IMR-90 (cell line): ENCODE measurements at regions not wholly inside any gene's neighbourhood (a gene's known extent, or its start where the extent isn't known, plus 50 kb on each side); places are given as distances from the start of the nearest gene placed in this dataset.
"Not testable (repeated sequence)": the region's sequence is repeated elsewhere in the genome, so short reads cannot be mapped to it uniquely, and the experiment has no call there.

Experiments
- ATAC-seq: fragments of 200-7000 bp; cut with Tn5 transposase; 2 replicates; pipeline ENCODE4 v1.9.1; 2020; ENCODE audit warnings: low read depth, mild to moderate bottlenecking, moderate library complexity
- BruUV-seq: library from RNA; stranded (reverse); fragments of 400-500 nt; replicated peaks from 2 replicates; lab custom pipeline; 2021; lab: Mats Ljungman, UMichigan
- CTCF ChIA-PET: fragments of 300-600 bp; formaldehyde crosslinking; extraction: SDS; loops from one replicate; lab custom pipeline; 2021; ENCODE audit warnings: antibody characterized with exemption; lab: Yijun Ruan, JAX
- POLR2A ChIA-PET: fragments of 300-600 bp; sonication (Branson Sonifier 250); formaldehyde crosslinking; loops from one replicate; lab custom pipeline; 2022; ENCODE audit warnings: antibody characterized with exemption; ENCODE audit not compliant: unreplicated experiment; lab: Charles Lee
- DNase-seq: peaks from one replicate; pipeline ENCODE4 v3.0.0; 2013
- H2AFZ ChIP-seq: replicated peaks from 2 replicates; pipeline ENCODE3; 2013; ENCODE audit warnings: low read length, mild to moderate bottlenecking; ENCODE audit not compliant: poor library complexity
- H2AK5ac ChIP-seq: 2 replicates; pipeline ENCODE4 v1.6.1; 2013; ENCODE audit warnings: low read depth, low read length, inconsistent platforms
- H2AK9ac ChIP-seq: replicated peaks from 2 replicates; pipeline ENCODE3; 2013; ENCODE audit warnings: mild to moderate bottlenecking, low read depth, low read length, moderate library complexity; ENCODE audit not compliant: poor library complexity
- H2BK120ac ChIP-seq: 2 replicates; pipeline ENCODE4 v1.6.1; 2013; ENCODE audit warnings: low read depth, low read length, inconsistent platforms
- H2BK15ac ChIP-seq: 3 replicates; pipeline ENCODE4 v1.6.1; 2013; ENCODE audit warnings: low read depth, low read length, inconsistent platforms
- H2BK20ac ChIP-seq: 2 replicates; pipeline ENCODE4 v1.6.1; 2013; ENCODE audit warnings: low read depth, mild to moderate bottlenecking, inconsistent platforms, low read length, moderate library complexity
- H2BK5ac ChIP-seq: 2 replicates; pipeline ENCODE4 v1.6.1; 2013; ENCODE audit warnings: mild to moderate bottlenecking, low read depth, low read length, inconsistent platforms; ENCODE audit not compliant: poor library complexity, severe bottlenecking
- H3K14ac ChIP-seq: replicated peaks from 2 replicates; pipeline ENCODE4 v1.6.1; 2013; ENCODE audit warnings: low read depth, low read length, inconsistent platforms
- H3K18ac ChIP-seq: 2 replicates; pipeline ENCODE4 v1.6.1; 2013; ENCODE audit warnings: low read depth, low read length, control low read depth
- H3K23ac ChIP-seq: 2 replicates; pipeline ENCODE4 v1.6.1; 2013; ENCODE audit warnings: low read depth, low read length, inconsistent platforms
- H3K27ac ChIP-seq: 2 replicates; pipeline ENCODE4 v1.5.1; 2013; ENCODE audit warnings: mild to moderate bottlenecking, control low read depth, low read length; ENCODE audit not compliant: insufficient read depth
- H3K27me3 ChIP-seq: 2 replicates; pipeline ENCODE4 v1.6.1; 2013; ENCODE audit warnings: low read length; ENCODE audit not compliant: control insufficient read depth, insufficient read depth
- H3K36me3 ChIP-seq: 2 replicates; pipeline ENCODE4 v1.6.1; 2013; ENCODE audit warnings: low read length, mixed read lengths; ENCODE audit not compliant: control insufficient read depth, insufficient read depth
- H3K4ac ChIP-seq: 2 replicates; pipeline ENCODE4 v1.6.1; 2013; ENCODE audit warnings: low read depth, low read length, inconsistent platforms
- H3K4me1 ChIP-seq: 2 replicates; pipeline ENCODE4 v1.6.1; 2013; ENCODE audit warnings: low read length, mixed read lengths; ENCODE audit not compliant: control insufficient read depth, insufficient read depth
- H3K4me2 ChIP-seq: 2 replicates; pipeline ENCODE4 v1.6.1; 2013; ENCODE audit warnings: low read depth, mild to moderate bottlenecking, control low read depth, low read length, moderate library complexity
- H3K4me3 ChIP-seq: 2 replicates; pipeline ENCODE4 v1.5.1; 2013; ENCODE audit warnings: low read depth, mild to moderate bottlenecking, control low read depth, low read length, moderate library complexity; ENCODE audit not compliant: insufficient read depth
- H3K56ac ChIP-seq: 2 replicates; pipeline ENCODE4 v1.6.1; 2013; ENCODE audit warnings: low read length, inconsistent platforms; ENCODE audit not compliant: insufficient read depth; ENCODE audit errors: extremely low read depth
- H3K79me1 ChIP-seq, 2 experiments: 2 replicates each; pipeline ENCODE4 v1.6.1; 2013; ENCODE audit warnings: low read length in 2 of 2, inconsistent platforms in 1 of 2, low read depth in 1 of 2
- H3K9ac ChIP-seq: 2 replicates; pipeline ENCODE4 v1.6.1; 2013; ENCODE audit warnings: low read depth, low read length, control low read depth
- H3K9me1 ChIP-seq: 2 replicates; pipeline ENCODE4 v1.6.1; 2013; ENCODE audit warnings: low read length, inconsistent platforms; ENCODE audit not compliant: insufficient read depth
- H3K9me3 ChIP-seq: 2 replicates; pipeline ENCODE4 v1.6.1; 2013; ENCODE audit warnings: low read length; ENCODE audit not compliant: control insufficient read depth, insufficient read depth
- H4K20me1 ChIP-seq: 2 replicates; pipeline ENCODE4 v1.6.1; 2013; ENCODE audit warnings: low read length, inconsistent platforms; ENCODE audit not compliant: insufficient read depth
- H4K5ac ChIP-seq: 2 replicates; pipeline ENCODE4 v1.6.1; 2013; ENCODE audit warnings: mild to moderate bottlenecking, low read depth, low read length, control low read depth
- H4K8ac ChIP-seq, 2 experiments: 2 replicates each; pipeline ENCODE4 v1.6.1; 2013; ENCODE audit warnings: low read depth in 2 of 2, low read length in 2 of 2, control low read depth in 1 of 2, inconsistent platforms in 1 of 2
- H4K91ac ChIP-seq: 2 replicates; pipeline ENCODE4 v1.6.1; 2013; ENCODE audit warnings: low read depth, low read length, inconsistent platforms; ENCODE audit not compliant: insufficient read depth
- WGBS, 2 experiments: methylation state at CpG; one replicate each; pipeline versions ENCODE4 v1.1.5 to v1.1.7; 2013; ENCODE audit warnings: missing lambda C conversion rate in 2 of 2; ENCODE audit not compliant: insufficient read length in 1 of 2; ENCODE audit errors: extremely low coverage in 2 of 2; 5-methylcytosine and 5-hydroxymethylcytosine counted together
- dilution Hi-C: fragments of 300-500 bp; cut with HindIII; formaldehyde crosslinking; loops from one replicate; pipeline ENCODE4 v1.14.3; 2018; ENCODE audit warnings: low sequenced_read_pairs; ENCODE audit not compliant: unreplicated experiment
- in situ Hi-C: fragments of 300-500 bp; cut with MboI; formaldehyde crosslinking; loops from 3 replicates; pipeline ENCODE4 v1.14.3; 2019; ENCODE audit warnings: low sequenced_read_pairs, inconsistent platforms, mixed read lengths
- intact Hi-C: fragments of 100-400 bp; cut with micrococcal nuclease; formaldehyde crosslinking; loops from 2 replicates; pipeline ENCODE4 v1.10.0; 2022

- no CpG with 5 or more reads among the region's 32 CpGs for WGBS, 2 experiments
- H3K4me2 ChIP-seq, H3K18ac ChIP-seq, POLR2A ChIA-PET, H3K56ac ChIP-seq, in situ Hi-C loops, H3K23ac ChIP-seq, H4K91ac ChIP-seq, H2BK120ac ChIP-seq, H3K4ac ChIP-seq, H3K9me1 ChIP-seq, H2BK15ac ChIP-seq, H3K4me3 ChIP-seq, H2AK5ac ChIP-seq, H3K4me1 ChIP-seq, intact Hi-C loops, H4K20me1 ChIP-seq, DNase-seq, H3K36me3 ChIP-seq, H3K9ac ChIP-seq, H3K79me1 ChIP-seq, BruUV-seq, H3K27ac ChIP-seq, H2AFZ ChIP-seq, H3K9me3 ChIP-seq, H2AK9ac ChIP-seq, dilution Hi-C loops, H2BK5ac ChIP-seq, H4K8ac ChIP-seq, CTCF ChIA-PET, H3K27me3 ChIP-seq, H2BK20ac ChIP-seq, H4K5ac ChIP-seq, H3K14ac ChIP-seq: not testable (repeated sequence)
- peak; percentile 32 for ATAC-seq
Measured at GRCh38 chr15:32342772-32343199, 60.3 kb downstream of the GOLGA8K start.

- H3K9me3 ChIP-seq, H2AK9ac ChIP-seq, H2BK5ac ChIP-seq, intact Hi-C loops, H4K20me1 ChIP-seq, H2AFZ ChIP-seq, POLR2A ChIA-PET, H3K27ac ChIP-seq, H2AK5ac ChIP-seq, H3K23ac ChIP-seq, H3K14ac ChIP-seq, H3K36me3 ChIP-seq, H3K9ac ChIP-seq, H2BK20ac ChIP-seq, H3K4me1 ChIP-seq, H3K18ac ChIP-seq, H3K27me3 ChIP-seq, H4K8ac ChIP-seq, H3K56ac ChIP-seq, H2BK15ac ChIP-seq, in situ Hi-C loops, H4K5ac ChIP-seq, H3K4me2 ChIP-seq, BruUV-seq, H3K9me1 ChIP-seq, CTCF ChIA-PET, H3K4ac ChIP-seq, H4K91ac ChIP-seq, H3K4me3 ChIP-seq, DNase-seq, H2BK120ac ChIP-seq, H3K79me1 ChIP-seq, dilution Hi-C loops: not testable (repeated sequence)
- peak; percentile 11; the same call in 1 of the 2 replicates for ATAC-seq
- no CpG with 5 or more reads among the region's 39 CpGs for WGBS, 2 experiments
Measured at GRCh38 chr15:32342268-32342667, 60.8 kb downstream of the GOLGA8K start.
